ENCODE measurements at regions not wholly inside any gene's neighbourhood (a gene's known extent, or its start where the extent isn't known, plus 50 kb on each side); places are given as distances from the start of the nearest gene placed in this dataset.
"Not testable (repeated sequence)": the region's sequence is repeated elsewhere in the genome, so short reads cannot be mapped to it uniquely, and the experiment has no call there.

DNA sequence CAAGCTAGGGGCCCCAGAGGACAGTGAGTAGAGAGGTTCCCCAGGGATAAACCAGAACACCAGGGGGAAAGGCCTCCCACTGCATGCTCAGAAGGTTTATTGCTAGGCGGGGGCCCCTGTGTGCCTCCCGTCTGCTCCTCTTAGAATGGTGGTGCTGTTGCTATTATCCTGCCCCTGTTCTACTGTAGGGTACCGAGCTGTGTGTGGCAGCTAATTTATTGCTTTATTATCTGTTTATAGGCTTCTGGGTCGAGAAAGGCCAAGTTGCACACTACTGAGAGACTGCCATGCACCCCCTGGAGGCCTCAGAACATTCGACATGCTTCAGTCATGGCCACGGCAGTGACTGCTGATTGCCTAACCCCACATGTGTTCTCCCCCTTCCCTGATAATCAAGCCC, 373.6 kb downstream of the ANAPC1 start:
- not testable (repeated sequence) for DNase-seq

DNA sequence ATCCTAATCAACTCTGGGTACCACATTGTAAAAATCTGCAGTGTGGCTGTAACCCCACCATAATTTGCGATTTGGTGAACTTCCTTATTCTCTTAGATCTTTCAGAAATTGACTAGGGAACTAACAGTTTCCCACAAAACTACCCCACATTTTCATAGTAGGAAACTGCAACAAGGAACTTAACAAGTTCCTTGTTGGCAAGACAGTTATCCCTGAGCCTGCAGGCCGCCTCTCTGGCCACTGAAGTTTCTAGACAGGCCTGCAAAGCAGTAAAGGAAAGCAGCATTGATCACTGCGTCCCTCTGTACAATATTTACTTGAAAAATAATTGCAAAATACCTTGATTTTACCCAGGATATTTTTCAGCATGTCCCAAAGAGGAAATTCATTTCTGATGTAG, 372.9 kb downstream of the ANAPC1 start:
- DNase-seq, result not testable (repeated sequence)

DNA sequence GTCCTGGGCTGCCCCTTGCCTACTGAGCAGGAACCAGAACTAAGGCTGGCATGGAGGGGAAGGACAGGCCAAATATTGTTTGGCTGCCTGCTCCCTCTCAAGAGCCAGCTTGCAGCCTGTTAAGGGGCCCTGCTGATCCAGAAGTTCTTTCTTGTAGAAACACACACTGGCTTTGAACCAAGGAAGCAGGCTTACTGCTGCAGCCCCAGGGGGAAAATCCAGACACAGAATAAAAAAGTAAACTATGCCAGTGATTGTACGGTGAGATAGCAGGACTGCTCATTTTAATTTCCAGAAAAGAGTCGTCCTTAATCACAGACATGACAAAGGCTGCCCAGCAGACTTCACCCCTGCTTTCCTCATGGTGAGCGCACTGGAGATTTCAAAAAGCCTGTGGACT, 371.6 kb downstream of the ANAPC1 start:
- DNase-seq, result not testable (repeated sequence)

DNA sequence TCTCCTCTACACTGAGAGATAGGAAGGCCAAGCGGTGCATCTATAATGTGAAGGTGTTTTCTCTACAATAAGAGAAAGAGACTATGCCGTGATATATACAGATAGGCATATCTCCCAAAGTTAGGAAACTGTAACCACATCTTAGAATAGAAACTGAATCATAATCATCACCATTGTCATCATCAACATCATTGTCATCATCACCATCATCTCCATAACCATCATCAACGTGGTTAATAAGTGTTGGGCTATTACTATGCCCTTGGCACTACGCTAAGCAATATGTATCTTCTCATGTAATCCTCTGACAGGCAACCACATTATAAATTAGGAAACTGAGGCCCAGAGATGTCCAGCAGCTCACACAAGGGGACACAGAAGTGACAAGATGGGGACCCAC, 369.9 kb downstream of the ANAPC1 start:
- not testable (repeated sequence) for DNase-seq

DNA sequence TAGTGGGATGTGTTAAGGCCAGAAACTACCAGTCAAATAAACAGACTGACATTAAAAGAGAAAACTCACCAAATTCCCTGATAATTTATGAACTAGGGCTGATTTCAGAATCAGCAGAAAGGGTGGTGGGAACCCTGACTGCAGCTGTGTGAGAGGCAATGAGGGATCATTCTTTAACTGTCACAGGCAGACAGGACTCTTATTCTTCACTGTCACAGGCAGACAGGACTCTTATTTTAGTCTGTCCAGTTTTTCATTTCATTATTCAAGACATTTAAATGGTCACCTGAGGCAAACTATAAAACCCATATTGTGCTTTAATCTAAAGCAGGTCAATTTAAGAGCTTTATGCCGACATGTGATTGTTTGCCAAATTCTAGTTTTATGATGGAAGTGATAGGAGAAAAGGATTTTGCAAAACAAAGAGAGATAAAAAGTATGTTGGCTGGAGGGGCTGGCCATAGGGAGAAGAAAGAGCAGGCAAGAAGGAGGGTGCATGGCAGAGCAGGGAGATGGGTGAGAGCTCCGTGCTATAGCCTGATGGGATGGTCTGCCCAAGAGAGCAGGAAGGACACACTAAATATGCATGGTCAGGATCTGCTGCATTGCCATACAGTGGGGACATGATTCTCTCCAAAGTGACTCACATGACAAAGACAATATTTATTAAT, 366.8 kb downstream of the ANAPC1 start:
- DNase-seq, result not testable (repeated sequence)

DNA sequence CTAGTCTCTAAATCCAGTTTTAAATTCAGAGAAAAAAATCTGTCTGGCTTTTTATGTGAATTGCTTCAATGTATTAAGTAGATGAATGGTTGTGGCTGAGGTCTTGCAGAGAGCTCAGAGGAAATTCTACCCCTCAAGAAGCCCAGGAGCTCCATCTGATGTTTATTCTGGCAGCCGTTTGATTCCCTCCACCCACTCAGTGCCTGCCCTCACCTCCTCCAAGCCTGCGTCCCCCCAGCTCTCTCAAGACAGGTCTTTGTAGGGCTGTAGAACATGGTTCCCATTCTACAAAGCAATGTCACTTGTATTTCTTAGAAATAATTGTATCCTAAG, 366.3 kb downstream of the ANAPC1 start:
- not testable (repeated sequence) for DNase-seq

DNA sequence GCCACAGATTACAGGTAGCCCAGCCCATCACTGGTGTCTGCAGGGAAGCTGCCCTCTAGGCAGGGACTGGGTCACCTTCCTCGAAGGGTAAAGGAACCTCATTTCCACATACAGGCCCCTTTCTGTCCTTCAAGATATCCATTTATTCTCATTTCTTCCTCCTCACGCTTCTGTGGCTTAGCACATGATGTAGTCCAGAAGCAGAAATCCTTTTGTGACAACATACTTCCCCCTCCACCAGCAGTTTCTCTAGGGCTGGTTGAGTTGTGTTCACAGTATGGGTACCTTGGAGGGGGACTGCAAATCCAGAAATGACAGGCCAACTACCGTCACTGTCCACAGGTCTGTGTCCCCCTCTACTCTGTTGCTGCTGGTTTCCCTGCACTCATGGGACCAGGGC, 364.9 kb downstream of the ANAPC1 start:
- peak; percentile 61 to 73 for DNase-seq

DNA sequence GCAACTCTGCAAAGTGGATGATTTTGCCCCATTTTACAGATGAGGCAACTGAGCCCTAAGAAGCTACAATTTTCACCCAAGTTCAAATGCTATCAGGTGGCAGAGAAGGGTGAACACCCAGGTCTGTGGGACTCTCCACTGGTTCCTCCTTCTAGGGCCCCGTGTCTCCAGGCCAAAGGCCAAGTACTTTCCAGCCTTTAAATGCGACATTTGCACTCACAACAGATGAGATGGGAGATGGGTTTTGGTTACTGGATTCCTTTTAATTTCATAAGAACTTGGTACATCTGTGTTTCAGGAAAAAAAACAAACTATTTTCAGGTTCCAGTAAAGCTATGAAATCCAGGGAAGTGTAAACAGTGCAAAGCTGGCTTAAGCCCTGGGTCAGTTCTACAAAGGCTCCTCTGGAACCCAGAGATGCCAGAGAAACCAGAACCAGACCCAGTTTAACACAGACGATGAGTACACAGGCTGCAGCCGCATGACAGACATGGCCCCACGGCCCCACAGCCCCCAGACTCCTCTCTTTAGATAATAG, 361.7 kb downstream of the ANAPC1 start:
- DNase-seq, result no peak

DNA sequence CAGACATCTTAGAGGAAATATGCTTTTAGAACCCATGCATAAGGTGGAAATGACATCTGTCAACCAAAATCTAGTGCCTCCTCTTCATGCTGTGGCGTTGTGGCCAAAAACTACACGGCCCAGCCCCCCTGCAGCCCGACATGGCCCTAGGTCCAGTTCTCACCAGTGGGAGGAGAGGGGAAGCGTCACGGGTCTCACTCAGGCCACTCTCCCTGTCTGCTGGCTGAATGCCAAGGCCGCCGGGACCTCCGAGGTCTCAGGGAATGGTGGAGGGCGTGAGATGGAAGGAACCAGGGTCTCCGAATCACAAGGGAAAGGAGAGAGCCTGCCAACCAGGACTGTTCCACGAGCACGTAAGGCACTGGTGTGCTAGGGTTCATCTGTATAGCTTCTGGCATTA, 361.0 kb downstream of the ANAPC1 start:
- no peak for DNase-seq

DNA sequence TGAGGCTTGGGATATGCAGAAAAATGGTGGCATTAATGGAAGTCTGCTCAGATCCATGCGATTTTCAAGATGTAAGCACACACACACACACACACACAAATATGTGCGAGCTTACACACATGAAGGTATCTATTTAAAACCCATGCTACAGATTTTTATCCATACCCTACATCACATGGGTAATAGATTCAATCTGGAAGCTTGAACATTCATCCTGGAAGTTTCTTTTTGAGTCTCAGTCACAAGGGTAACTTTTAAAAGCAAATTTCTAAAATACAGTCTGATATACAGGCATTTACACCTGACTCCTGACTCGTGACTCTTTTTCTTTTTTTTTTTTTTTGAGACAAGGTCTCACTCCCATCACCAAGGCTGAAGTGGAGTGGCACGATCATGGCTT, 359.0 kb downstream of the ANAPC1 start:
- not testable (repeated sequence) for DNase-seq

DNA sequence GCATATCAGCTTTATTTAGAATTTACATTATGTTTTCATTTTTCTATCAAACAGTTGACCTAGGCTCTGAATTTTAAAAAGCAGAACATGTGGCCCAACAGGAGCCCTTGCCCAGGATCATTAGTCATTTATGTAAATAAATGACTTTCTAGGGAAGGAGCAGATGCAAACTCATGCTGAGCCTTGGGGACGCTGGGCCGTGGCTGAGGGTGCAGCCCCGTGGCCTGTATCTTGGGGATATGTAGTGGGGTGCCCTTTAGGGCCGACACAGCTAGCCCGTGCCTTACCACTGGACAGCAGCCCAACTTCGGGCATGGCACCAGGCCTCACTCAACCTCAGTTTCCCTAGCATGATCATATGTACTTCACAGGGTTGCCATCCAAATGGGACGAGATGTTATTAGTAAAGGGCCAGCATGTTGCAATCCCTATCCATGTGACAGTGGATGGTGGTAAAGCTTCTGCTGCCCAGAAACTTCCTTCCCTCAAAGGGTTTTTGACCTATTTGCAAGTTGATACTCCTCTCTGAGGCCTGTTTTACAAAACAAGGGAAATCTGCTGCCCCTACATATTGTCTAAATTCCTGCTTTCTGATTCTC, 357.9 kb downstream of the ANAPC1 start:
- peak; percentile 41 to 49 for DNase-seq

DNA sequence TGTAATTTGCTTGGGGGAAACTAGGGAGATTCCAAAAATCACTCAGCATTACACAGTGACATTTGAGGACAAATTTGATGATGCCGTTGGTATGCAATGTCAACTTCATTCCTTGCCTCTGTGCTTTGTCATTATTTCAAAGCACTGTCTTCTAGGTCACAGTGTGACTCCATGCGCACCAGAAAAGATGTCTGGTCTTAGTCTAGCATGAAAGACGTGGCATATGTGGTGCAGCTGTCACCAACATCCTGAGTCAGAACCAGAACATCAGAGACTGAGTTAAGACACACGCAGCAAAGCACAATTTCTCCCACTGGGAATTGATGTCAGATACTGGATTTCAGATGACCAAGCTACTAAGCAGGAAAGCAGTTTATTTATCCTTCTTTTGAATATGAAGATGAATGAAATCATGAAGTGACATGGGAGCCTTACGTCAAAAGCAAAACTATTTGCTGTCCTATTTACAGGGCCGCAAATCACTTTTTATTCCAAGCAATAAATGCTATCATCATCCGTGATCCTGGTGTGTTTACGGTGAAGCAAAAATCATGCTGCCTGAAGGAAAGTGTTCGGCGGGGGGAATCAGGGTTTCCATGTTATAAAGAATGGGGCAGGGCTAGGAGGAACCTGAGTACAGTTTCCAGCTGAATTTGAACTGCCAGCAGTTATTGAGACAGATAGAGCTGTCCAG, 356.1 kb downstream of the ANAPC1 start:
- not testable (repeated sequence) for DNase-seq

DNA sequence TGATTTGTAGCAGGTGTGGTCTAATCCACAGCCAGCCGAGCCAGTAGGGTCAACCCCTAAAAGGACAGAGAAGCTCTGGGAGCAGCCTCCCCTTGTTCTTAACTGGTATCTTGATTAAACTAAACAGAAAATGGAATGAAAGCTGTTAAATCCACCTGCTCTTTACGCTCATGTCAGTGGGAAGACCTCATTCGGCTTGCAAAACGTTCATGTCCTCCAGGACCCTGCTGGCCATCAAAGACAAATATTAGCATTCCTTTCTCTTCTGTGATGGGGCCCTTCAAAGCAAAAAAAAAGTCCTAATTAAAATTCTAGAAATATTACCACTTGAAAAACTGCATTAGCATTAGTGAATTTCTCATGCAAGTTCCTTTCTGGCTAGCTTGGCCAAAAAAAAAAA, 355.0 kb downstream of the ANAPC1 start:
- DNase-seq, result not testable (repeated sequence)

DNA sequence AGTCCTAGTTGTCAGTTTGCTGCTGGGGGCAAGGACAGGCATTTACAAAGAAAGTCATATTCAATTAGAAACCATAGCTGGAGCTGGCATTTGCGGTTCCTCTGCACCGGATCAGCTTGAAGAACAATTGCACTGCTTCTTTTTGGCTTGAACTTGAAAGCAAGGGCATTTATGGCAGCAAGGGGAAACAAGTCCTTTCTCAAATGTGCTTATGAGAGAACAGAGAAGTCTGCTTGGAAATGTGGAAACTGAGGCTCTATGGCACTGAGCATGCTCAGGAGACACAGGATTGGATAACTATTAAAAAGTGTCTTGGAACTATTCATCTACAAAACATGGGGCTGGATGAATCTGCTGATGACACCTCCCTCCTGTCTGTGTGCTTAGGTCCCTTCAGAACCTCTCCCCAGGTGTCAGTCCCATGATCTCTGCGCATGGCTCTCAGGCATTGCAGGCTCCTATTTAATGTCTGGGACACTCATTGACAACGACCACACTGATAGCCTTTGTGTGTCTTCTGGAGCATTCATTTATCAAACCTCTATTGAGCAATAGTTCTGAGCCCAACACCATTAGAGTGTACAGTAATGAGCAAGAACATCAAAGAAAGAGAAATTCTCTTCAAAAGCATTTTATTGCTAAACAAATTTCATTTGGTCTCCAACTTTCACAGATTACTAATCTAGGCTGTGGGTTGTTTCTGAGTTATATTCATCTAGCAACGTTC, 353.6 kb downstream of the ANAPC1 start:
- DNase-seq, result not testable (repeated sequence)

DNA sequence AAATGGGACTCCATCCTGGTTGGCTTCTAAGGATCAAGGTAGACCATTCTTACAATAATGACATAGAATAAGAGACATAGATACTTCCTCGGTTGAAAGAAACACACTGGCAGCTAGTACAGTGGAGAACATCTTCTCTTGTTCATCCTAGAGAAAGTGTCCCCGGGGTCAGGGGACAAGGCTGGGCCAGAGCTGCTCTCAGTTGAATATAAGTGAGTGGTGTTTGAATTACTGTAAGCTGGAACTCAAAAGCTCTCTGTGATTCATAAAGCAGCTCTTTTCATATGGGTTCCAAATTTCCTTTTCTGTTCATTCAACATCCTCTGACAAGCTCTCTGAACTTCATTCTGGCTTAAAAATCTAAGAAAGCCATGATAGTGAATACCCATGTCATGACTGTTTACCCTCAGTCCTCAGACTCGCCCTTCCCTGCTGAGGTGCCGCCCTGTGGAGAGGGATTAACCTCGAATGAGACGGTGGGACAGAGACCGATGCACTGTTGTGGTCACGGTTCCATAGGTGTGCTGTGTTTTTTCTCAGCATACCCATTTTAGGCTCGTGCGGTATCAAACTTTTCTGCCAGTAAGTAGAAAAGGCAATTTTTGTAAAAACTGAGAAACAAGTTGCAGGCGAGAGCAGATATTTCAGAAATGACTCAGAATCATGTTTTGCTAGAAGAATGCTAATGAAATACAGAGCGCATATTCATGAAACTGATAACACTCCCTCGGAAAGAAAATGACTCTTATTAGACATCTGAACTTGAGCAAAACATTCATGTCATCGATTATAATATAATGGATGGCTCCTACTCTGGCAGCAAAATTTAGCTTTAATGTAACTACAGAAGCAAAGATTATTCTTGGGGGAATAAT, 351.1 kb downstream of the ANAPC1 start:
- not testable (repeated sequence) for DNase-seq

DNA sequence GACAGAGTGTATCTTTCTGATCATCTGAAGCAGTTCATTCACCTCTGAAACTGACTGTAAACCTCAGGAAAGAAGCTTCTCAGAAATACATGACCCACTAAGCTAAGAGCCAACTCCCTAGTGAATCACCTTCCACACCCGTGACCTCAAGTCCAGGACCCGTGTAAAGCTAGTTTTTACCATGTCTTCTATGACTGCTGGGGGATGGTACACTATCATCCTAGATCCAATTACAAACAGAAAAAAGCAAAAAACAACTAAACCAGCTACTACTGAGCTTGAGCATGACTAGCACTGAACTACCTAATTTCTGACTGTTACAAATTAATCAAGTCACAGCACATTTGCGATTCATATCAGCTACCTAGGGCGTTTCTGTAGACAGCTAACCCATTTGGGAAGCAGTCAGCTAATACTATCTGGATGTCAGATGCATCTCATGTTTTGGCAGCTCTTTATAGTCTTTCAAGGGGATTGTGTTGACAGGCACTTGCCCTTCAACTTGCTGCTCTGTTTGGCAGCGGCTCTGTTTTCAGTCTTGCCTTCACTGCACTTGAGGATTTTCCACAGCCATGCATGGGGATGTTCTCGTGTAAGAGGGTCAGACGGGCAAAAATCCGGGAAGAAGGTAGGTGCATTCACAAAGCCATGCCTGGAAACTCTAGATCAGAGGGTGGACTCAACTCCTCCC, 350.3 kb downstream of the ANAPC1 start:
- not testable (repeated sequence) for DNase-seq

DNA sequence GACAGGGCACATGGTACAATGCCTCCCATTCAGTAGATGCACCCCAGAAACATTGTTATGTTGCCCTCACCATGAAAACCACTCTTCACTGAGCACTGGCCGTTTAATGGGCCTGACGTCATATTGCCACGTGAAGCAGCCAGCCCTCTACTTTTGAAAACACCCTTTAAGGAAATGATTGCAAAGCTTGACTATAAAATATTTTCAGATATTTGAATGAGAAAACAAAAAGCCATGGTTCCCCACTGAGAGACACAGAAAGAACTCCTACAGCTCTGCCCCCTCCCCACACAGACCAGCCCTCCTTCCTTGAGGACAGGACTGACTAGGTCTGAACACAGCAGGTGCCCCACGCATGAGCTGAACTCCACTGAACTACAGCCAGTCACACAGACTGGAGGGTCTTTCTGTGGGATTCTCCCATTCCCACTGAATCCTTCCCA, 349.1 kb downstream of the ANAPC1 start:
- peak; percentile 18 to 20 for DNase-seq

DNA sequence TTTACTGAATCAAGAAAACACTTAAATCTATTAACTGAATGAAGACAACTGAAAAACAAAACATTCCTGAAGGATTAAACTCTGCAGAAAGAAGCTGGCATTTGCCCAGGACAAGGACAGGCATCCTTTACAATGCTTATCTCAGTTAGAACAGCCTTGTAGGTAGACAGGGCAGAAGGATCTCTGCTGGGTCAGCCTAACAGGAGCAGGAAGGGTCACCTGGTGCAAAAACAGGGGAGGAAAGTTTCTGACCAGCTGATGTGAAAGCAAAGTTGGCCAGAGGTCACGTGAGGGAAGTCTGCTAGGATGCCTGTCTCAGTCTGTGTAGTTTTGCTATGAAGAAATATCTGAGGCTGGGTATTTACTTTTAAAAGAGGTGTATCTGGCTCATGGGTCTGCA, 348.6 kb downstream of the ANAPC1 start:
- peak in 1 of 2 donors; percentile 18 for DNase-seq

DNA sequence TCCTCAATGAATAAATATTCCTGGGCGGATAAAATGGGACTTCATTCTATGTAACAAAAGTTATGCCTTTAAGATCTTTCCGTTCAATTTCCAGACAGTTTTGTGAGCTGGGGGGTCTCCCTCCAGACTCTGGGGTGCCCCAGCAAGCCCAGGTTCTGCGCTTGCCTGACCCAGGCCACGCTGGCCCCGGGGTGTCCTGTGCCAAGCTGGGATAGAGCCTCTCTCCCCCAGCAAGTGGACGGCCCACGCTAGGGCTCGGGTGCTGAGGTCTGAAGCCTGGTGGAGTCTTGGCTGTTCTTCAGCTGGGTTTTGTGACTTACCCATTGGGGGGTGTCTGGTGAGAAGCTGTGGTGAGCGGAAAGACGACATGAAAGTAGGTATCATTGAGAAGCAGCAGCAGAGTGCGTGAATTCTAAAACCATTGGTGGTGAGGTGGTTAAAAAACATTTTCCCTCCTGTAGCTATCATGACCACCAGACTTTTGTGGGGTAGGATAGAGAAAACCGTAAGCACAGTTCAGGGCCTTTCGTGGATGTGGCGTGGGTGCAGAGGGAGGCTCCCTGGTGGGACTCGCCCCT, 346.8 kb downstream of the ANAPC1 start:
- DNase-seq, result no peak

DNA sequence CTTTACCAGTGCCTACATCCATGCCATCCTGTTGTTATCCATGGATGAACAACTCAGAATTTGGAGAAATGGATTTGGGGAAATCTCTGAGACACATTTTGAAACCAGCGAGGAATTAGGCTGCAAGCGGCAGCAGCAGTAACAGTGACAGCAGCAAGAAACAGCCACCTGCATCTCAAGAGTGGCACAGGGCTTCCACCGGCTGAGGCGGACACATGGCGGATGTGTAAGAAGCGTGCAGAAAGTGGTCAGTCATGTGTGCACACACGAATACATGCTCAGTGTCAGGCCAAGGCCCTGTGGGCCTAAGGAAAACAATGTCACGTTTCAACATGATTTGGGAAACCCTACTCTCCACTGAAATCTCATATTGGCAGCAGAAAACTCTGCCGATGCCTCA, 344.0 kb downstream of the ANAPC1 start:
- DNase-seq, result not testable (repeated sequence)

All from inflammatory macrophage (primary cell).